ENCODE measurements at regions not wholly inside any gene's neighbourhood (a gene's known extent, or its start where the extent isn't known, plus 50 kb on each side); places are given as distances from the start of the nearest gene placed in this dataset.
"Not testable (repeated sequence)": the region's sequence is repeated elsewhere in the genome, so short reads cannot be mapped to it uniquely, and the experiment has no call there.

- TF ChIP-seq POLR2A (IDR thresholded peaks at IDR 0.05) = not testable (repeated sequence)
- TF ChIP-seq, protein P1, sequence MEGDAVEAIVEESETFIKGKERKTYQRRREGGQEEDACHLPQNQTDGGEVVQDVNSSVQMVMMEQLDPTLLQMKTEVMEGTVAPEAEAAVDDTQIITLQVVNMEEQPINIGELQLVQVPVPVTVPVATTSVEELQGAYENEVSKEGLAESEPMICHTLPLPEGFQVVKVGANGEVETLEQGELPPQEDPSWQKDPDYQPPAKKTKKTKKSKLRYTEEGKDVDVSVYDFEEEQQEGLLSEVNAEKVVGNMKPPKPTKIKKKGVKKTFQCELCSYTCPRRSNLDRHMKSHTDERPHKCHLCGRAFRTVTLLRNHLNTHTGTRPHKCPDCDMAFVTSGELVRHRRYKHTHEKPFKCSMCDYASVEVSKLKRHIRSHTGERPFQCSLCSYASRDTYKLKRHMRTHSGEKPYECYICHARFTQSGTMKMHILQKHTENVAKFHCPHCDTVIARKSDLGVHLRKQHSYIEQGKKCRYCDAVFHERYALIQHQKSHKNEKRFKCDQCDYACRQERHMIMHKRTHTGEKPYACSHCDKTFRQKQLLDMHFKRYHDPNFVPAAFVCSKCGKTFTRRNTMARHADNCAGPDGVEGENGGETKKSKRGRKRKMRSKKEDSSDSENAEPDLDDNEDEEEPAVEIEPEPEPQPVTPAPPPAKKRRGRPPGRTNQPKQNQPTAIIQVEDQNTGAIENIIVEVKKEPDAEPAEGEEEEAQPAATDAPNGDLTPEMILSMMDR (IDR thresholded peaks at IDR 0.05) = not testable (repeated sequence)
These were observed 386.3 kb upstream of the DEFB115 start for GRCh38 chr20:30871127-30871526.
